TTC549 (cell line): ENCODE measurements at regions not wholly inside any gene's neighbourhood (a gene's known extent, or its start where the extent isn't known, plus 50 kb on each side); places are given as distances from the start of the nearest gene placed in this dataset.
"Not testable (repeated sequence)": the region's sequence is repeated elsewhere in the genome, so short reads cannot be mapped to it uniquely, and the experiment has no call there.

Experiments
- FAIRE-seq: peaks from 2 replicates; lab custom pipeline; 2012; peaks lifted over from hg19 to GRCh38; lab: Jason Lieb, UNC

DNA sequence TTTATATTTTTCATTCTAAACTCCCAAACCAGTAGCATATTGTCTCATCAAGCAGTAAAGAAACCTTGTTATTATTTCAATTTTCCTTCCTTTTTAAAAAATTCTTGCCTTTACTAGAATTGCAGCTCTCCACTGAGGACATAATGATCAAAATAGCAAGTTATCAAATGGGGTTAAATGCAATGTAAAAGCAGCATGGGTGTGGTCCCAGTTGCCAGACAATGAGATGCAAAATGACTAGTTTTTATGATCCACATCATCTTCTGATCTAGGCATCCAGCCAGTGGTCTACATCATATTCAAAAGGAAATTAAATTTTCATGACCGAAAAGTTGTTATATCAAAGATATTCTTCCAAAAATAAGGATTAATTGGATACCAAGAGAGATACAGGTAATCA lies 427.9 kb upstream of the SMIM31 start:
- FAIRE-seq, result no peak

DNA sequence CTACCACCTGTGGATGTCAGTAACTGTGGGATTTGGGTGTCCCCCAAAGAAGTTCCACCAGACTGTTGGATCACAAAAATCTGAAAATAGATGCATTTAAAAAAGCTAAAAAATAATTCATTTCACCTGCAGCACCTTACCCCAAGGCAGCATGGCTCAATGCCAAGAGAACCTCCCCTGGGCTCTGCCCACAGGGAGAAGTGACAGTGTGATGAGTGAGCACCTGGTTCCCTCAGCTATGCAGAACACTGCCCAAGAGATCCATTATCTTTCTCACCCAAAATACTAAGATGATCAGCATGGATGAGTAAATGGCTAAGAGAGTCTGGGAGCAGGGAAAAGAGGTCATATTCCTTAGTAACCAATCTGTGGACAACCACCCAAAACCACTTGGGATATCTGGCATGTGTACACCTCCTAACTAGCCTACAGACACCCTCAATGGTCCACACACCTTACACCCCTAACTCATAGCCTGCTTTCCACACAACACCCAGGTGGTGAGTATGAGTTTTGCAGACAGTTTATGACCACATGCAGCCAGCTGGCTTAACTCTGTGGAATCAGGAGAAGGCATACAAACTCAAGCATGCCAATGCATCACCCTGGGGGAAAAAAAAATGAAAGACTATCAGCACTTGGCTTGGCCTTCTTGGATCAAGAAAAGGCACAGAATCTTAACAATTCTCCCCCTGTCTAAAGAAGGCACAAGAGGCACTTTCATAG lies 416.5 kb upstream of the SMIM31 start:
- FAIRE-seq, result no peak

DNA sequence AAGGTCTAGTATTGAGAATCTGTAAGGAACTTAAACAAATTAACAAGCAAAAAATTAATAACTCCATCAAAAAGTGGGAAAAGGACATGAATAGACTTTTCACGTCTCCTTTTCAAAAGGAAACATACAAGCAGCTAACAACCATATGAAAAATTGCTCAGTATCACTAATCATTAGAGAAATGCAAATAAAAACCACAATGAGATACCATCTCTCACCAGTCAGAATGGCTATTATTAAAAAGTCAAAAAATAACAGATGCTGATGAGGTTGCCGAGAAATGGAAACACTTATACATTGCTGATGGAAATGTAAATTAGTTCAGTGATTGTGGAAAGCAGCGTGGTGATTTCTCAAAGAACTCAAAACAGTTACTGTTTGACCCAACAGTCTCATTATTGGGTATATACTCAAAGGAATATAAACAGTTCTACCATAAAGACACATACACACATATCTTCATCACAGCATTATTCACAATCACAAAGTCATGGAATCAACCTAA lies 410.4 kb upstream of the SMIM31 start:
- FAIRE-seq, result no peak

DNA sequence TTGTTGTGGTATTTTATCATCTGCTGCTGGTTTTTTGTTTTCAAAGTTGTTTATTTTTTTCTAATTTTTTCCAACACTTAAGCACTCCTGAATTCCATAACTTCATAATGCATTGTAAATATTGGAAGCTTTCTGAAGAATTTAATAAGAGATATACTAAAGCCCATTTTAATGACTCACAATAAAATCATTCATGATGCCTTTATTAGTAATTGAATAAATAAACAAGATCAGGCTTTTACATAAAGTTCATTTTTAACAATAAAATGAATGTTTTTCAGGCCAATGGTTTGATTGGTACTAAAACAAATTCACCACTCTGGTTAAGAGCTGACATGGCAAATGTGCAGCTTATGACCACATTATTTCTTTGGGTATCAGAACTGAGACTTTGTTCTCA lies 408.2 kb upstream of the SMIM31 start:
- no peak for FAIRE-seq

DNA sequence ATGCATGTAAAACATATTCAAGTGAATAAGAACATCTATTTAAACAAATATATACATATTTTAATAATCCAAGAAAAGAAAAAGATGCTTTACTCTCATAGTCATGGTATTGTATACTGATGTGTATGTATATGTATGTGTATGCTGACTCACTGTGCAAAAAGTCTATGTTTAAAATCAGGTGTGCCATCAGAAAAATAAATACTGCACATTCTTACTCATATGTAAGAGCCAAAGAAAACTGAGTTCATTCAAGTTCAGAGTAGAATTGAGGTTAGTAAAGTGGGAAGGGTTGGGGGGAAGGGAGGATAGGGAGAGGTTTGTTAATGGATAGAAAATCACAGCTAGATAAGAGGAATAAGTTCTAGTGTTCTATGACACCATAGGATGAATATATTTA lies 403.9 kb upstream of the SMIM31 start:
- no peak for FAIRE-seq

DNA sequence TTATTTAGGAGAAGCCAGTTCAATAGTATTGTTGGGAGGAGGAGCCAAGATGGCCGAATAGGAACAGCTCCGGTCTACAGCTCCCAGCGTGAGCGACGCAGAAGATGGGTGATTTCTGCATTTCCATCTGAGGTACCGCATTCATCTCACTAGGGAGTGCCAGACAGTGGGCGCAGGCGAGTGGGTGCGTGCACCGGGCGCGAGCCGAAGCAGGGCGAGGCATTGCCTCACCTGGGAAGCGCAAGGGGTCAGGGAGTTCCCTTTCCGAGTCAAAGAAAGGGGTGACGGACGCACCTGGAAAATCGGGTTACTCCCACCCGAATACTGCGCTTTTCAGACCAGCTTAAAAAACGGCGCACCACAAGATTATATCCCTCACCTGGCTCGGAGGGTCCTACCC lies 403.2 kb upstream of the SMIM31 start:
- not testable (repeated sequence) for FAIRE-seq

DNA sequence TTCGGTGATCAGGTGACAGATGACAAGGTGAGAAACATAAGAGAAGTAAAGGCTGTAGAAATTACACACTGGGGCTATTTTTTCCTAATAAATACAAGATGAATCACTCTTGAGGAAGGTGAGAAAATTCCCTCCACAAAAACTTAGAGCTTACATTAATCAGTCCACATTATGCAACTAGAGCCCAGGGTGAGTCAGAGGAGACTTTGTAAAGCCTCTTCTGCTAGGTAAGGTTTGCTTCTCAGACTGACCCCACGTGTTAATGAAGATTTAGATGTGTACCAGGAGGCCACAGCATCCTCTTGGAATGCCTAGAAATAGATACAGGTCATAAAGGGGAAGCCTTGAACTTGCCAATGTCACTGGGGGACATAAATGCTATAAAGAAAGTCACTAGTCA lies 396.0 kb upstream of the SMIM31 start:
- no peak for FAIRE-seq

DNA sequence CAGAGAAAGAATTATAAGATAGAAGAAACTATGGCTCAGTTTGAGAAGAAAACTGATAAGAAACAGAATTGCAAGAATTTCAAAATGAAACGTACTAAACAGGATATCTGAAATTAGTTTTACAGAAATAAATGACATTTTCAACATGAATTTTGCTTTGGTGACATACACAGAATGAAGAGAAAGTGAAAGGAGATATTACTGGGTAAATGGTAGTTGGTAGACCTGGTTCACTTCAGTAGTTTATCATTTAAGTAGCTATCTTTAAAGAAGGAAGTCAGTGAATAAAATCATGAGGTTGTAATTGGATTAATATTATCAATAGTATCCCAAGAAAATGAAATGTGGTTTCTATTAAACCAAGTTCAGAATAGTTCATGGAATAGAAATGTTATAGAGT lies 395.5 kb upstream of the SMIM31 start:
- no peak for FAIRE-seq

DNA sequence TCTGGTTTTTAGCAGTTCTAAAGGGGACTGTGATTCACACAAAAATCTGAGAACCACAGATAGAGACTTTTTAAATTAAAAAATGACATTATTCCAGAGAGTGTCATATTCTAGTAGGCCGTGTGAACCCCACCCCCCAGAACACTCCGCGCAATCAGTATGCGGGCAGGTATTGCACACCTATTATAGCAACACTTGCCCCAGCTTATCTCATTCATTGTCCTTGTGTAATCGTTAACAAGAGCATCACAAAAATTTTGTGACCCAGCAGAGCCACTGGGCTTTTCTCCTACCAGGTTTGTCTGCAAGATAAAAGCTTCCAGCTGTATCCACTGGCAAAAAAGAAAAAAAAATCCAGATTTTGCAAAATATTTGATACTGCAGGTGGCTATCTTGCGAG lies 394.1 kb upstream of the SMIM31 start:
- FAIRE-seq, result no peak

DNA sequence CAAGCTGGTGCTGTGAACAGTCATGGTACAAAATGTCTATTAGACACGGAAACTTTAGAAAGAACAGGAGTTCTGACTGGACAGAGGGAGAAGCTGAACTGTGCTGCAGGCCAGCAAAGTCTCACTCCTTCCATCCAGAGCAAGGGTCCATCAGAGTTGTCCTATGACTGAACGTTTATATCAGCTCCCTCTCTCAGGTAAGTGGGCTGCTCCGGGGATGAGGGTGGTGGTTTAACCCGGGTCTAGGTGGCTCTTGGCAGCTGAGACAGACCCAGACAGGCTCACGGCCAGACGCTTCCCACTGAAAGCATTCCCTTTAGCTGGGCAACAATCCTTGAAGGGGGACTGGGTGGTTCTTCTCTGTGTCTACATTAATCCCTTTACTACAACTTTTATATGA lies 385.0 kb upstream of the SMIM31 start:
- no peak for FAIRE-seq

DNA sequence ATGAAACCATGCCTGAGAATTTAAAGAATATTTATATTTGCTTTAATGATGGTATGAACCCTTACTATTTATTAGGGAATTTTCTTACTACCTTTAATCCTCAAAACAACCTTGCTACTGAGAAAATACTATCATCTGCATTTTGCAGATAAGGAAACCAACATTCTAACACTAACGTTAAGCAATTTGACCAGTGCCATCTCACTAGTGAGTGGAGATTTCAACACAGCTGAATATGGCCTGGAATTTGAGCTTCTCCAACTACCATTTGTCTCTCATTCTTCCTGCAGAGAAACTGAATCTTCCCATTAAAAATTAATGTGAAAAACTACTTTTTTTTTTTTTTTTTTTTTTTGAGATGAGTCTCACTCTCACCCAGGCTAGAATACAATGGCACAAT lies 380.9 kb upstream of the SMIM31 start:
- no peak for FAIRE-seq

DNA sequence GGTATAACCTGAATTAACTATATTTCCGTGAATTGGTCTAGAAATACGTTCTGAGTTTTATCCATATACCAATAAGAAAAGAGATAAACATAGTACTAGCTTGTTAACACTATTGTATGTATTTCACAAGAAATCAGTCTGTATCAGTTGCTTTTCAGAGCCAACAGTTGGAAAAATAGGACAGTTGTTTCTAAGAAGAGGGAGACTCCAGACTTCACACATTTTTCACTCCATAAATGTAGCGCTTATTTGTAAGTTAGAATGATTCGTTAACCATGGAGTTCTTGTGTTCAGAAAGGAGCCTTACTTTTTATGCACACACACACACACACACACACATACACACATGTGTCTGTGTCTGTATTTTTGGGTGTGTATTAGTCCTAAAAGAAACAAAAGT lies 376.7 kb upstream of the SMIM31 start:
- FAIRE-seq, result no peak

DNA sequence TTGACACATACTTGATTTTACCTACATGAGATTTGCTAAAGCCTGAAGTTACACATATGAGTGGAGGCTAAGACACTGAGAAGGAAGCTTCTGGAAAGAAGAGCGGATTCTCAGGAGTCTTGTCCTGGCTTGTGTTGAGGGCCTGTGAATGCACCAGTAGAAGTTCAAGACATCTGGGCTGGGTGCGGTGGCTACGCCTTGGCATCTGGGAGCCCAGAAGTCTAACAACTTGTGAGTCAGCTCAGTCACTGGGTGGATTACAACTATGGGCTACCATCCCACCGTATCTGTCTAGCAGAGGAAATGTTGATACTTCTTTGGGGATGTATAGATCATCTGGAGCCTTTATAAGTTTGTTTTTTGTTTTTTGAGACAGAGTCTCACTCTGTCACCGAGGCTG lies 375.6 kb upstream of the SMIM31 start:
- no peak for FAIRE-seq

DNA sequence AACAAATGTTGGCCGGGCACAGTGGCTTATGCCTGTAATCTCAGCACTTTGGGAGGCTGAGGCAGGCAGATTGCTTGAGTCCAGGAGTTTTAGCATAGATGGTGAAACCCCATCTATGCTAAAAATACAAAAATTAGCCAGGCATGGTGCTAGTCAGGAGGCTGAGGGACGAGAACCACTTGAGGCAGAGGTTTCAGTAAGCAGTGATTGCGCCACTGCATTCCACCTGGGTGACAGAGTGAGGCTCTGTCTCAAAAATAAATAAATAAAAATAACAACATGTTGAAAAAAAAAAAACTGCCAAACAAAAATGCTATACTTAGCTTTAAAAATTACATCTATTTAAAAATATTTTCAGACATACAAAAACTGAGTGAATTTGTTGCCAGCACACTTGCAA lies 374.2 kb upstream of the SMIM31 start:
- no peak for FAIRE-seq

DNA sequence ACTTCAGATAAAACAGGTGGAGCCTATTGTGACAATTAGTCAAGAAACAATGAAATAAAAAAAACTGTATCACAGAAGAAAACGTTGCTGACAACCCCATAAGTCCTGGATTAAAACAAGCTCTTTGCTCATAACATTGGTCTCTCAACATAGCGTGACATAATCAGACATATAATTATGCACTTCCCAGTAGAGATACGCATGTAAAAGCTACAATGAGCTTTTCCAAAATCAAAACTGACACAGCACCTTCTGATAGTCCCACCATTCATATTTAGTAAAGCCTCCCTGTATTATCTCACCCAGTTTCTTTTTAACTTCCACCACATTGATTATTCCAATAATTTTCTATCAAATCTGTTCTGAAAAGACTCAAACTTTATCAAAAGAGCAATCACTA lies 372.1 kb upstream of the SMIM31 start:
- FAIRE-seq, result no peak

DNA sequence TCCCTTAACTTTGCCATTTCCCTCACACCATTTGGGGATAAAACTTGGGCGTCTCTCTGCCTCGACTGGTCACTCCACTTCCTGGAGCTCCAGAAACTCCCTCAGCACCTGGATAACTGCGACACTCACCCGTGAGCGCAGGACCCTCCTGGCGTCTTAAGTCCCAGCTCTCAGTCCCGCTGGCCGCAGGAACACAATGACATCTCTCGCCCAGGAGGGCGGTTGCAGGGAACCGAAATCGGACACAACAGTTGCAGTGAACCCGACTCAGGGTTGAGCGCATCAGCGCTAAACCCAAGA lies 370.9 kb upstream of the SMIM31 start:
- FAIRE-seq, result no peak

DNA sequence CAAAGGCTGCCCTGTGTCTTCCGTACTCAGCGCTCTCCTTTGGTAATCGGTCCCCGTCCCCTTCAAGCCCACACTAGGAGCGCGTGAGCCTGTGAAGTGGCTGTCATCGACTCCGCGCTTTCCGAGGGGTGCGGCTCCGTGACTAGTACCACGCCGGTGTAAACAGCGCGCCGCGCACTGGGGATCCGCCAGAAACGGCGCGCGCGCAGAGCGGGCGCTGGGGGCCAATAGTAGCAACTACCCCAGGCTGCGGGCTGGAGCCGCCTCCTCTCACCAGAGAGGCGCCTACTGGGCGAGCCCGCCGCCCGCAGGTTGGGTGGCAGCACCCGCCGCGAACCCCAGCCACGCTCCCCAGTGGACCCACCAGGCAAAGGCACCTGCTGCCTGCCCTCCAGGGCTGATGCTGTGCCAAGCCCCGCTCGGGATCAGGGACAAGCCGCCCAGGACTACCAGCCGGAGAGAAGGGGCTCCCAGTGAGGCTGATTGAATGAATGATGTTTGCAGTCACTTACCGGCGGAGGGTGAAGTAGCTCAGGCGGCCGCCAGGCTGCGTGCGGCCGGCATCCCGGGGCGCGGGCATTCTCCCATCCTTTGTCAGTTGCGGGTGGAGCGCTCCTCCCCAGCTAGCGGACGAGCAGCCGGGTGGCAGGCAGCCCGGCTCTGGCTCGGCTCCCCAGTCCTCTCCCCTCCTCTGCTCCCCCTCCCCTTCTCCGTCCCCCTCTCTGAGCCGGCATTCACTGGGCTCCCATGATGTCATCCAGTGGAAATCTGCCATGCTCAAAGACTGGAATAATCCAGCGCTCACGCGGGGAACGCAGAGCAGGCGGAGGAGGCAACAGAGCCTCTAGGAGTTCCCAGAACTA lies 370.3 kb upstream of the SMIM31 start:
- FAIRE-seq, result no peak

DNA sequence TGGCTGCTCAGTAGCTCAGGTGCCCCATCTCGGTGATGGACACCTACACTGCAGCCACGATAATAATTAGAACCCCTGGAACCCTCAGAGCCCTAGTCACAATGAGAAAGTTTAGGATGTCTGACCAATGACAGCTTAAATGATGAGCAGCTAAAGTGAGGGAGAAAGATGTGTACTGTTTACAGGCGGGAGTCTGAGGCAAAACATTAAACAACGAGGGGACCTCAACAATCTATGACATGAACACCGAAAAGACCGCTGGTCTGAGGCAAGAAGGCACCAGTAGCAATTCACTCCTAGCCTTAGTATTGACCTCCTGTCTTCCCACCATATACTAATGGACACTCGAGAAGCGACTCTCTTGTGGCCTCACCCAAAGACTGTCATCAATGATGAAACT lies 369.5 kb upstream of the SMIM31 start:
- no peak for FAIRE-seq

DNA sequence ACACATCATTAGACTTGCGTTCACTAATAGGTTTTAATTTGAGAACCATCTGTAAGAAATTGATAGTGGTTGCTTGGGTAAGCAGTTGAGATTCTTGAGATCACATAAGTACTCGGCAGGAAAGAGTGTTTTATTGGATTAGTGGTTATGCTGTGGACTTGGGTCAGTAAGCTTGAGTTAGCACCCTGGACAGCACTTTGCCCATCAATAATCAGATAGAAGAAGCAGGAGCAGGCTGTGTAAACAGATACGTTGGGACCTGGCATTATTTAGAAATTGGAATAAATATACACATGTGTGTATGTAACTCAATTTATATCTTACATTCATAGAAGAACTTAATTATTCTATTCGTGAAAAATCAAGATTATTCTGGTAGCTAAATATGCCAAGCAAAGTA lies 357.5 kb upstream of the SMIM31 start:
- no peak for FAIRE-seq

DNA sequence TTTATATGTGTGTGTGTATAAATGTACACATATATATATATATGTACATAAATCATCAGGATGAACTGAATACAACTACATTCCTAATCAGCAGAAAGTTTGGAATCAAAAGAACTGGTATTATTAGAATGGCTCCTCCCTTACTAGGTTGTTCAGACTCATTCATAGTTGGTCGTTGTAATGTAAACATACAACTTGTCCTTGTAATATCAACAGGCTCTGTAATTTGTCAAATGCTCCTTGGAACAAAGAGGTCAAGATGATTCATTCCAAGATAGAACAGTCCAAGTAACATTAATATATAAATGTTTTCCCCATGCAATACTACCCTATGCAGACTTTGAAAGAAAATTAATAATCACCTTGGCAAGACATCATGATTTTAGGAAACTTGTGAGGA lies 351.4 kb upstream of the SMIM31 start:
- FAIRE-seq, result no peak

DNA sequence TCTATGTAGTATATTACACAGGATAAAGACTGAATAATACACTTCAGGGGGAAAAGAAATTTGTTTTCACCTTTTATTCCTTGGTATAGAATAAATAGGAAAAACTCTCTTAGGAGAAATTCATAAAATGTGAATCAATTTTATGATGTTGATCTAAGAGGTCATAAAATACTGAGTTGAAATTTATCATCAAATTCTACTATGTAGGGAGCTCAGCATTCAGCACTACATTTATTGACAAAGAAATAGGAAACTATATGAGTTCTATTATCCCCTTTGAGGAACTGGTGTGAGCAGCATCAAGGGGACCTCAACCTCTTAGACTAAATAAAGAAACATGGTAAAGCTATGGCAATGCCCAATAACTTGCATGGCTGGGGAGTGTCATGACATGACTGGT lies 348.2 kb upstream of the SMIM31 start:
- no peak for FAIRE-seq

DNA sequence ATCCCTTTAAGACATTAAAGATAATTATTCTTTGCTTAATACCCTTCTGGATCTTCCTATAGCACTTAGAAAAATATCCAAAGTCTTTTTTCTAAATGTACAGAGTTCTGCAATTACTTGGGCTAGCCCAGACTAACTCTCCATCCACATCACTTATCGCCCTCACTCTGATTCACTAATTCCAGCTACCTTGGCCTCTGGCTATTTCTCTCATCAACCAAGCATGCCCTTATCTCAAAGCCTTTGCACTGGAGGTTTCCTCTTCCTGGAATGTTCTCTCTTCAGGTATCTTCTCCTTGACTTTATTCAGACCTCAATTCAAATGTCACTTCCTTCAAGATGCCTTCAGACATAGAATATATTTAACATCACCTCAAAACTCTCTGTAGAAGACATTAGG lies 345.1 kb upstream of the SMIM31 start:
- no peak for FAIRE-seq

DNA sequence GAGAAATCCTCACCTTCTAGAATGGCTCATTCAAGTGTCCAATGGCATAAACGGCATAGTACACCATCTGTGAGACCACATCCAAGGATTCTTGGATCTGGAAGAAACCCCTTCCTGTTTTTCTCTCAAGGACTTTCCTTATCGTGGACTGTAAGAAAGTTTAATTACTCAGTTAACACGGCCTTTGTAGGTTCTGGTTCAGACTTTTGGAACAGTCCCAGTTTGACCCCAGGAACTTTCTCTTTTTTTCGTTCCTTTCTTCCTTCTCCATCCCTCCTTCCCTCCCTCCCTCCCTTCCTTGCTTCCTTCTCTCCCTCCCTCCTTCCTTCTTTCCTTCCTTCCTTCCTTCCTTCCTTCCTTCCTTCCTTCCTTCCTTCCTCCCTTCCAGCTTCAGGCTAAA lies 343.5 kb upstream of the SMIM31 start:
- FAIRE-seq, result no peak

DNA sequence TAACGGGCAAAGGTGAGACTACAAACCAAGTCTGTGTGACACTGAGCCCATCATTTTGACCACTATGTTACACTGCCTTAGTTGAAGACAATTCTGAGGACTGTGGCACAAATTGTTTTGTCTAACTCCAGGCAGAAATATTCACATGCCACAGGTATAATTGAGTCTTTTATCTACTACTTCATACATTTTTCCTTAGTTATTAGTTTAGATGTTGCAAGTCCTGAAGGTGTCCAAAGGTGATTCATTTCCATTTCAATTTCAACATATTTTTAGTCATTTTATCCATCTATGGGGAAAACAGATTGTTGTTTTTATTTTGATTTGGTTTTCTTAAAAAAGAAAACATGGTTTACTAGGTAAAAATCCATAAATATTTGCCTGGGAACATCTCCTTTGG lies 341.7 kb upstream of the SMIM31 start:
- FAIRE-seq, result no peak
